HG03520 (cell line): ENCODE measurements at regions not wholly inside any gene's neighbourhood (a gene's known extent, or its start where the extent isn't known, plus 50 kb on each side); places are given as distances from the start of the nearest gene placed in this dataset.
"Not testable (repeated sequence)": the region's sequence is repeated elsewhere in the genome, so short reads cannot be mapped to it uniquely, and the experiment has no call there.

Experiments used
- ATAC-seq: cut with Tn5 transposase; IDR thresholded peaks from one replicate; pipeline ENCODE4 v1.9.1; 2021; ENCODE audit warnings: mild to moderate bottlenecking, moderate library complexity; ENCODE audit not compliant: unreplicated experiment

- no peak for ATAC-seq
Measured at GRCh38 chr21:33974513-33975468, 59.2 kb upstream of the ATP5PO start.

GRCh38 chr21:33973268-33973667 is 57.7 kb upstream of the ATP5PO start:
- no peak for ATAC-seq

GRCh38 chr21:33972539-33972938 is 56.9 kb upstream of the ATP5PO start:
- no peak for ATAC-seq

- no peak for ATAC-seq
Measured at GRCh38 chr21:33971492-33972013, 55.9 kb upstream of the ATP5PO start.

- ATAC-seq: no peak
Measured at GRCh38 chr21:33969581-33969980, 54.0 kb upstream of the ATP5PO start.

GRCh38 chr21:33968995-33969348 is 53.4 kb upstream of the ATP5PO start:
- ATAC-seq: no peak

- no peak for ATAC-seq
Measured at GRCh38 chr21:33968080-33968994, 52.7 kb upstream of the ATP5PO start.

- ATAC-seq: no peak
Measured at GRCh38 chr21:33967086-33967571, 51.5 kb upstream of the ATP5PO start.

GRCh38 chr21:33966324-33966949 is 50.8 kb upstream of the ATP5PO start:
- no peak for ATAC-seq

- not testable (repeated sequence) for ATAC-seq
Measured at GRCh38 chr21:33965662-33966061, 50.1 kb upstream of the ATP5PO start.
